H1 (cell line): ENCODE measurements at regions not wholly inside any gene's neighbourhood (a gene's known extent, or its start where the extent isn't known, plus 50 kb on each side); places are given as distances from the start of the nearest gene placed in this dataset.

Experiments
- CTCF ChIA-PET: fragments of 300-600 bp; sonication (Branson Sonifier 250); formaldehyde crosslinking; loops from one replicate; lab custom pipeline; 2021; ENCODE audit not compliant: partially characterized antibody; lab: Charles Lee
- POLR2A ChIA-PET: fragments of 300-600 bp; sonication (Branson Sonifier 250); formaldehyde crosslinking; loops from one replicate; lab custom pipeline; 2021; ENCODE audit warnings: inconsistent platforms; ENCODE audit not compliant: partially characterized antibody; lab: Charles Lee
- DNase-seq, 2 experiments: peaks; one replicate each; pipeline versions ENCODE4 v3.0.0 to v3.0.0-alpha.2; 2010 to 2022; ENCODE audit warnings: low spot score in 2 of 2, low read depth in 1 of 2, mixed read lengths in 1 of 2
- FAIRE-seq: peaks from 2 replicates; lab custom pipeline; 2011; peaks lifted over from hg19 to GRCh38; lab: Jason Lieb, UNC
- H2AFZ ChIP-seq: 2 replicates; pipeline ENCODE4 v1.8.1; 2012; ENCODE audit warnings: low read length, inconsistent platforms
- H2AK5ac ChIP-seq: 2 replicates; pipeline ENCODE4 v1.6.1; 2013; ENCODE audit warnings: low read depth, low read length
- H2BK120ac ChIP-seq: replicated peaks from 2 replicates; pipeline ENCODE3; 2013; ENCODE audit warnings: low read depth, low read length, inconsistent platforms
- H2BK12ac ChIP-seq: 2 replicates; pipeline ENCODE4 v1.6.1; 2013; ENCODE audit warnings: low read depth, low read length
- H2BK15ac ChIP-seq: 2 replicates; pipeline ENCODE4 v1.6.1; 2013; ENCODE audit warnings: low read length
- H2BK20ac ChIP-seq: 2 replicates; pipeline ENCODE4 v1.6.1; 2013; ENCODE audit warnings: low read length
- H2BK5ac ChIP-seq: 2 replicates; pipeline ENCODE4 v1.6.1; 2013; ENCODE audit warnings: low read depth, low read length
- H3K14ac ChIP-seq: 2 replicates; pipeline ENCODE4 v1.6.1; 2013; ENCODE audit warnings: inconsistent platforms; ENCODE audit not compliant: insufficient read length
- H3K18ac ChIP-seq: 2 replicates; pipeline ENCODE4 v1.6.1; 2013; ENCODE audit warnings: low read length; ENCODE audit errors: extremely low read depth
- H3K23ac ChIP-seq: 2 replicates; pipeline ENCODE4 v1.6.1; 2013; ENCODE audit warnings: inconsistent platforms; ENCODE audit not compliant: insufficient read length
- H3K23me2 ChIP-seq: 2 replicates; pipeline ENCODE4 v1.6.1; 2013; ENCODE audit warnings: low read depth, low read length
- H3K27ac ChIP-seq: 2 replicates; pipeline ENCODE4 v1.6.1; 2011; ENCODE audit warnings: low read depth, low read length, inconsistent platforms
- H3K27me3 ChIP-seq, 4 experiments: replicated peaks in 1 of 4; 1 replicate in 1 of 4; 2 replicates in 3 of 4; pipeline versions ENCODE4 v1.6.1 to v1.8.1; 2011 to 2013; ENCODE audit warnings: low read length in 3 of 4, mild to moderate bottlenecking in 3 of 4, inconsistent platforms in 2 of 4, mixed read lengths in 2 of 4, moderate library complexity in 1 of 4; ENCODE audit not compliant: control insufficient read depth in 3 of 4, insufficient read depth in 3 of 4; ENCODE audit errors: extremely low read depth in 1 of 4
- H3K36me3 ChIP-seq, 4 experiments: 2 replicates each; pipeline versions ENCODE4 v1.6.1 to v1.8.1; 2011 to 2013; ENCODE audit warnings: mild to moderate bottlenecking in 4 of 4, low read length in 3 of 4, moderate library complexity in 2 of 4, control low read depth in 1 of 4, inconsistent platforms in 1 of 4; ENCODE audit not compliant: insufficient read depth in 4 of 4, control insufficient read depth in 2 of 4
- H3K4ac ChIP-seq: replicated peaks from 2 replicates; pipeline ENCODE3; 2013; ENCODE audit warnings: low read length, low read depth, mixed read lengths, inconsistent platforms; ENCODE audit not compliant: insufficient read length
- H3K4me1 ChIP-seq, 4 experiments: replicated peaks in 1 of 4; 1 replicate in 1 of 4; 2 replicates in 3 of 4; pipeline versions ENCODE4 v1.6.1 to v1.8.1; 2011 to 2013; ENCODE audit warnings: low read length in 3 of 4, inconsistent platforms in 2 of 4, mixed read lengths in 1 of 4; ENCODE audit not compliant: insufficient read depth in 4 of 4, control insufficient read depth in 3 of 4
- H3K4me2 ChIP-seq, 2 experiments: 2 replicates each; pipeline versions ENCODE4 v1.6.1 to v1.8.1; 2011 to 2013; ENCODE audit warnings: low read depth in 2 of 2, low read length in 2 of 2, control low read depth in 1 of 2, inconsistent platforms in 1 of 2, mild to moderate bottlenecking in 1 of 2; ENCODE audit not compliant: insufficient read depth in 1 of 2
- H3K4me3 ChIP-seq, 4 experiments: fragments of 200-600, 300-600 bp in 1 of 4; sonication (generic), shearing (Covaris generic), sonication (Bioruptor Twin) in 1 of 4; 2 replicates each; pipeline versions ENCODE4 v1.5.1 to v1.8.1; 2011 to 2016; ENCODE audit warnings: low read length in 4 of 4, low read depth in 3 of 4, control low read depth in 2 of 4, inconsistent platforms in 2 of 4, mild to moderate bottlenecking in 2 of 4, mixed read lengths in 1 of 4, moderate library complexity in 1 of 4; ENCODE audit not compliant: insufficient read depth in 2 of 4; ENCODE audit errors: extremely low read depth in 1 of 4
- H3K56ac ChIP-seq: replicated peaks from 2 replicates; pipeline ENCODE3; 2013; ENCODE audit warnings: low read depth, mild to moderate bottlenecking, mixed read lengths, low read length, inconsistent platforms; ENCODE audit not compliant: insufficient read length
- H3K79me1 ChIP-seq: 2 replicates; pipeline ENCODE4 v1.6.1; 2013; ENCODE audit warnings: low read depth, low read length, control low read depth
- H3K79me2 ChIP-seq, 2 experiments: 2 replicates each; pipeline versions ENCODE4 v1.6.1 to v1.8.1; 2012 to 2013; ENCODE audit warnings: low read length in 2 of 2, mild to moderate bottlenecking in 2 of 2, inconsistent platforms in 1 of 2; ENCODE audit not compliant: insufficient read depth in 2 of 2, control insufficient read depth in 1 of 2
- H3K9ac ChIP-seq, 4 experiments: replicated peaks in 1 of 4; 1 replicate in 1 of 4; 2 replicates in 3 of 4; pipeline versions ENCODE4 v1.6.1 to v1.8.1; 2011 to 2013; ENCODE audit warnings: low read depth in 3 of 4, low read length in 3 of 4, control low read depth in 2 of 4, mild to moderate bottlenecking in 2 of 4, moderate library complexity in 2 of 4, inconsistent platforms in 1 of 4; ENCODE audit errors: extremely low read depth in 1 of 4
- H3K9me3 ChIP-seq, 2 experiments: 2 replicates each; pipeline versions ENCODE4 v1.6.1 to v1.8.1; 2012 to 2013; ENCODE audit warnings: mild to moderate bottlenecking in 2 of 2, moderate library complexity in 2 of 2, control low read depth in 1 of 2, inconsistent platforms in 1 of 2, low read depth in 1 of 2, low read length in 1 of 2, mixed read lengths in 1 of 2; ENCODE audit not compliant: insufficient read depth in 2 of 2
- H4K20me1 ChIP-seq, 2 experiments: replicated peaks in 1 of 2; 2 replicates each; pipeline versions ENCODE3 to v1.8.1; 2011 to 2013; ENCODE audit warnings: inconsistent platforms in 2 of 2, low read length in 2 of 2, mild to moderate bottlenecking in 1 of 2; ENCODE audit not compliant: insufficient read depth in 2 of 2, control insufficient read depth in 1 of 2
- H4K5ac ChIP-seq: 2 replicates; pipeline ENCODE4 v1.6.1; 2013; ENCODE audit warnings: low read length, low read depth, mixed read lengths, inconsistent platforms; ENCODE audit not compliant: insufficient read length
- H4K8ac ChIP-seq: 2 replicates; pipeline ENCODE4 v1.8.0; 2013; ENCODE audit warnings: mild to moderate bottlenecking, moderate library complexity, low read length, inconsistent platforms; ENCODE audit not compliant: insufficient read depth; ENCODE audit errors: extremely low read depth
- H4K91ac ChIP-seq: replicated peaks from 2 replicates; pipeline ENCODE3; 2013; ENCODE audit warnings: low read length, mixed read lengths, inconsistent platforms; ENCODE audit not compliant: insufficient read length
- JUND ChIP-seq: IDR thresholded peaks from 2 replicates; pipeline ENCODE4 v1.6.1; 2011; ENCODE audit warnings: mild to moderate bottlenecking, improper control_type of control experiment, low read length
- POLR2A ChIP-seq, 2 experiments: IDR thresholded peaks; 1 replicate in 1 of 2; 2 replicates in 1 of 2; pipeline ENCODE4 v1.6.1; 2011; ENCODE audit warnings: low read depth in 2 of 2, low read length in 2 of 2, mild to moderate bottlenecking in 2 of 2; ENCODE audit errors: control extremely low read depth in 1 of 2
- WGBS, 2 experiments: shearing (Covaris generic) in 1 of 2; methylation state at CpG; one replicate each; pipeline versions ENCODE4 v1.1.6 to v1.1.7; 2013 to 2015; ENCODE audit warnings: low lambda C conversion rate in 2 of 2, mixed read lengths in 2 of 2, inconsistent platforms in 1 of 2, low coverage in 1 of 2, missing lambda C conversion rate in 1 of 2; ENCODE audit not compliant: insufficient replicate concordance in 2 of 2, insufficient coverage in 1 of 2, insufficient read length in 1 of 2; ENCODE audit errors: extremely low coverage in 1 of 2, missing lambda C conversion rate in 1 of 2; 5-methylcytosine and 5-hydroxymethylcytosine counted together

DNA sequence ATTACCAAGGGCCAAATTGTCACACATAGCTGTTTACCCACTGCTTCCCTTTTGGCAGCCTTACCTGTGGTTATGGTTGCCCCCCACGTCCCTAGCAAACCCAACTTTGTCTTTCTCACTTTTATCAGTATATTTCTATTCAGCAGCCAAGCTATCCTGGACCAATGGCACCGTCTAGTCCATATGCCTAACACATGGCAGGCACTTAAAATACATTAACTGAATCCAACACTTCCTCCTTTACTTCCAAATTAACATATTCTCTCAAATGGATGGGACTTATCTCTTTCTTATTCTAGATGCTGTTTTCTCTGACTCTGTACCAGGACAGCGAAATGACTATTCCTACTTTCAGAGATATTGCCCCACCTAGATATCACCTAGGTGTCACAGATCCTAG lies 50.9 kb upstream of the SLC44A1 start:
- POLR2A ChIA-PET = no interaction called here
- Histone ChIP-seq H3K4ac (no peak overlapping the region), H3K79me1 (no peaks in the 10 kb centered on the region), H3K4me2 (no peak overlapping the region), H3K27me3 (no peaks in the 10 kb centered on the region), H3K36me3 (no peaks in the 10 kb centered on the region), H2BK120ac (no peak overlapping the region), H3K14ac (no peak overlapping the region), H3K9ac (no peak overlapping the region), H4K5ac (no peak overlapping the region), H3K27ac (no peak overlapping the region), H3K18ac (no peak overlapping the region), H4K91ac (no peak overlapping the region), H2BK5ac (no peak overlapping the region), H3K56ac (no peak overlapping the region), H2BK15ac (no peak overlapping the region), H3K4me3 (no peak overlapping the region), H3K79me2 (no peaks in the 10 kb centered on the region), H2AK5ac (no peak overlapping the region), H3K23me2 (no peaks in the 10 kb centered on the region), H2AFZ (no peak overlapping the region), H3K4me1 (no peaks in the 10 kb centered on the region), H3K9me3 (no peaks in the 10 kb centered on the region), H4K8ac (no peak overlapping the region), H4K20me1 (no peaks in the 10 kb centered on the region), H2BK20ac (no peak overlapping the region), H3K23ac (no peak overlapping the region), H2BK12ac (no peak overlapping the region)
- FAIRE-seq (no peak), DNase-seq (no peak)
- TF ChIP-seq JUND (no peak), POLR2A (IDR thresholded peaks at IDR 0.05; ENCODE audit: control extremely low read depth in 1 of 2, low read depth in 2 of 2, low read length in 2 of 2) (no peak)
- 91% methylated on average over 3 of the region's 3 CpGs; no CpG with 5 or more reads in 1 of the 2 experiments for WGBS, 2 experiments
- CTCF ChIA-PET = interaction anchor here (0.7 to 0.8 kb wide), 2 partner anchors 12 to 48 kb away, joined by 3 read pairs; no protein-coding TSS in a partner anchor
